ENCODE measurements at regions not wholly inside any gene's neighbourhood (a gene's known extent, or its start where the extent isn't known, plus 50 kb on each side); places are given as distances from the start of the nearest gene placed in this dataset.

- ATAC-seq: no peak
- H3K4me1 ChIP-seq: no peaks in the 10 kb centered on the region
- no peaks in the 10 kb centered on the region for H3K9me3 ChIP-seq
- H3K27ac ChIP-seq: no peak overlapping the region
- TF ChIP-seq EP300 (IDR thresholded peaks at IDR 0.05) (no peak), CTCF (IDR thresholded peaks at IDR 0.05) (no peak), POLR2AphosphoS5 (IDR thresholded peaks at IDR 0.05) (no peak), POLR2A (IDR thresholded peaks at IDR 0.05) (no peak)
- no peaks in the 10 kb centered on the region for H3K36me3 ChIP-seq
- WGBS, 2 donors (ENCODE audit: low coverage in 1 of 2): 84 to 92% methylated on average over 2 to 3 of the region's 3 CpGs
- H3K27me3 ChIP-seq: no peaks in the 10 kb centered on the region
- H3K4me3 ChIP-seq: no peak overlapping the region
These were observed 553.4 kb upstream of the EPHA7 start for GRCh38 chr6:93972791-93973190.

GRCh38 chr6:93970684-93971083 lies 551.3 kb upstream of the EPHA7 start:
- no peaks in the 10 kb centered on the region for H3K27me3 ChIP-seq
- no peak for TF ChIP-seq EP300 (IDR thresholded peaks at IDR 0.05)
- no peak for TF ChIP-seq POLR2AphosphoS5 (IDR thresholded peaks at IDR 0.05)
- no peak for TF ChIP-seq CTCF (IDR thresholded peaks at IDR 0.05)
- TF ChIP-seq POLR2A (IDR thresholded peaks at IDR 0.05): no peak
- ATAC-seq: no peak
- H3K4me3 ChIP-seq: no peak overlapping the region
- WGBS, 2 donors (ENCODE audit: low coverage in 1 of 2): 43 to 63% methylated on average over 1 to 2 of the region's 5 CpGs
- no peaks in the 10 kb centered on the region for H3K36me3 ChIP-seq
- no peaks in the 10 kb centered on the region for H3K4me1 ChIP-seq
- H3K9me3 ChIP-seq: no peaks in the 10 kb centered on the region
- no peak overlapping the region for H3K27ac ChIP-seq

GRCh38 chr6:93968126-93968525 lies 548.8 kb upstream of the EPHA7 start:
- TF ChIP-seq POLR2AphosphoS5 (IDR thresholded peaks at IDR 0.05): no peak
- no peak for TF ChIP-seq POLR2A (IDR thresholded peaks at IDR 0.05)
- no peak for TF ChIP-seq EP300 (IDR thresholded peaks at IDR 0.05)
- TF ChIP-seq CTCF (IDR thresholded peaks at IDR 0.05): no peak
- Histone ChIP-seq H3K27me3 (no peaks in the 10 kb centered on the region), H3K4me3 (no peak overlapping the region), H3K9me3 (no peaks in the 10 kb centered on the region), H3K36me3 (no peaks in the 10 kb centered on the region), H3K27ac (no peak overlapping the region), H3K4me1 (no peaks in the 10 kb centered on the region)
- 79 to 81% methylated on average over 3 to 4 of the region's 4 CpGs for WGBS, 2 donors (ENCODE audit: low coverage in 1 of 2)
- no peak for ATAC-seq

GRCh38 chr6:93964926-93965325 lies 545.6 kb upstream of the EPHA7 start:
- Histone ChIP-seq H3K27me3 (no peaks in the 10 kb centered on the region), H3K27ac (no peak overlapping the region), H3K4me3 (no peak overlapping the region), H3K4me1 (no peaks in the 10 kb centered on the region), H3K9me3 (no peaks in the 10 kb centered on the region), H3K36me3 (no peaks in the 10 kb centered on the region)
- no peak for TF ChIP-seq POLR2AphosphoS5 (IDR thresholded peaks at IDR 0.05)
- no peak for TF ChIP-seq POLR2A (IDR thresholded peaks at IDR 0.05)
- no peak for TF ChIP-seq EP300 (IDR thresholded peaks at IDR 0.05)
- no peak for TF ChIP-seq CTCF (IDR thresholded peaks at IDR 0.05)
- no peak for ATAC-seq
- 92 to 94% methylated on average over 1 of the region's 1 CpG for WGBS, 2 donors (ENCODE audit: low coverage in 1 of 2)

- 67 to 70% methylated on average over 1 of the region's 1 CpG for WGBS, 2 donors (ENCODE audit: low coverage in 1 of 2)
- no peak overlapping the region for H3K4me3 ChIP-seq
- H3K27me3 ChIP-seq: no peaks in the 10 kb centered on the region
- TF ChIP-seq POLR2AphosphoS5 (IDR thresholded peaks at IDR 0.05) (no peak), CTCF (IDR thresholded peaks at IDR 0.05) (no peak), POLR2A (IDR thresholded peaks at IDR 0.05) (no peak), EP300 (IDR thresholded peaks at IDR 0.05) (no peak)
- no peaks in the 10 kb centered on the region for H3K4me1 ChIP-seq
- no peak for ATAC-seq
- no peaks in the 10 kb centered on the region for H3K9me3 ChIP-seq
- no peaks in the 10 kb centered on the region for H3K36me3 ChIP-seq
- H3K27ac ChIP-seq: no peak overlapping the region
These were observed 545.0 kb upstream of the EPHA7 start for GRCh38 chr6:93964321-93964720.
